C4-2B (cell line): ENCODE measurements at regions not wholly inside any gene's neighbourhood (a gene's known extent, or its start where the extent isn't known, plus 50 kb on each side); places are given as distances from the start of the nearest gene placed in this dataset.

Experiments used
- CTCF ChIP-seq: fragments of 450-650 bp; conservative IDR thresholded peaks from 2 replicates; pipeline ENCODE4 v1.5.1; 2017; ENCODE audit warnings: mild to moderate bottlenecking
- ZFX ChIP-seq: fragments of 450-650 bp; IDR thresholded peaks from 2 replicates; pipeline ENCODE4 v1.6.1; 2017

- no peak for TF ChIP-seq CTCF
- no peak for TF ChIP-seq ZFX
Observed at GRCh38 chr7:157483971-157484410, 147.2 kb downstream of the DNAJB6 start.
